ENCODE measurements at regions not wholly inside any gene's neighbourhood (a gene's known extent, or its start where the extent isn't known, plus 50 kb on each side); places are given as distances from the start of the nearest gene placed in this dataset.

DNA sequence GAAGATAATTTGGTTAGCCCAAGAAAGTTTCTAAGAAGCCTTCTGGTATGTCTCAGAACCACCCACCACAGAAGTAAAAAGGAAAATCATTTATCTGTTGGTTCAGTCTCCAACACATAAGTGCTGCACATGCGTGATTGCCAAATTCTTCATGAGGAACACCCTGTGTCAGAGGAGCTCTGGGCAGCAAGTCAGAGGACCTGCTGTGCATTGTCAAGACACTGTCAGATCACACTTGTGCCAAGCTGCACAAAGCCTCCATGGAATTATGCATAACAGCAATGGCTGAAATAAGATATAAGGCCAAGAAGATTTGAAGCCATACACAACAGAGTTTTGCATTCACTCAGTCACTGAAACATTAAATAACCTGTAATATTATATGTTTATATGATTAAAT is 1304.7 kb upstream of the FLRT2 start:
- Mint-ChIP-seq H3K36me3 (ENCODE audit: insufficient read depth in 2 of 2) (no peaks in the 10 kb centered on the region), H3K9me3 (peaks cover 2 to 4% of the 10 kb centered on the region in 2 donors), H3K4me3 (no peak overlapping the region), H3K4me1 (ENCODE audit: low read depth) (no peaks in the 10 kb centered on the region), H3K27me3 (ENCODE audit: low read depth) (no peaks in the 10 kb centered on the region), H3K27ac (no peak overlapping the region)
- ATAC-seq (replicated peaks in 1 of 2) (no peak), DNase-seq (no peak)

DNA sequence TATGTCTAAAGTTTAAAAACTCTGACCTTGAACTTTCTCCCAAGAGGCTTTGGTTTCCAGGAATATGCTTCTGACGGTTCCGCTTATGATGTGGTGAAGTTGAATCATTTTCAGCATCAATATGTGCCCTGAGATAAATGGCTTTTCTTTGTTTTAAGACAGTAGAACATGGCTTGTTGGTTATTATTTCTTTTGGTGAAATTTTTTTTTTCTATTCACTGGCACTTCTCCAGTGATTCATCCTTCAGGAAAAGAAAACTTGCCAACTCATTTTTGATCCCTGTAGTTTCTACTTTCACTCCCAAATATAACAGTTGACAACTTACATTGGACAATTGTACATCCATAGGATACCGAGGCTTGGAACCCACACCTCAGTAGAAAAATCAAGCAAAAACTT is 1301.2 kb upstream of the FLRT2 start:
- no peak overlapping the region for H3K27ac Mint-ChIP-seq
- H3K27me3 Mint-ChIP-seq (ENCODE audit: low read depth), result no peaks in the 10 kb centered on the region
- DNase-seq, result no peak
- no peak for ATAC-seq (replicated peaks in 1 of 2)
- peaks cover 0 to 7% of the 10 kb centered on the region in 2 donors for H3K9me3 Mint-ChIP-seq
- H3K4me3 Mint-ChIP-seq, result no peak overlapping the region
- peaks cover 0 to 3% of the 10 kb centered on the region in 2 donors for H3K36me3 Mint-ChIP-seq (ENCODE audit: insufficient read depth in 2 of 2)
- no peaks in the 10 kb centered on the region for H3K4me1 Mint-ChIP-seq (ENCODE audit: low read depth)

DNA sequence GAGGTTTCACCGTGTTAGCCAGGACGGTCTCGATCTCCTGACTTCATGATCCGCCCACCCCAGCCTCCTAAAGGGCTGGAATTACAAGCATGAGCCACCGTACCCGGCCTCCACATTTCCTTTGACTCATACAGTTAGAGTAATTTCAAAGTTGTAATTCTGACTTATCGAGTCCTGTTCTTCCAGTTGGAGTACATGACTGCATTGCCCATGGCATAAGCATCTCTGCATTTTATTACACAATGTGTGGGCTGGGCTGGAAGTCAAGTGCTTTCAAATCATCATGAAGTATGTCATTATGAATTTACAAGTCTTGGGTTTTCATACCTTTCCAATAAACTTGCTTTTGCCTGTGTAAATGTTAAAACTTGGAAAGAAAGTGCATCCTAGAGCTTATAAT is 1295.7 kb upstream of the FLRT2 start:
- DNase-seq (no peak), ATAC-seq (replicated peaks in 1 of 2) (no peak)
- Mint-ChIP-seq H3K36me3 (ENCODE audit: insufficient read depth in 2 of 2) (peaks cover 0 to 3% of the 10 kb centered on the region in 2 donors), H3K27me3 (ENCODE audit: low read depth) (no peaks in the 10 kb centered on the region), H3K27ac (no peak overlapping the region), H3K9me3 (peaks cover 0 to 13% of the 10 kb centered on the region in 2 donors), H3K4me1 (ENCODE audit: low read depth) (no peaks in the 10 kb centered on the region), H3K4me3 (no peak overlapping the region)

DNA sequence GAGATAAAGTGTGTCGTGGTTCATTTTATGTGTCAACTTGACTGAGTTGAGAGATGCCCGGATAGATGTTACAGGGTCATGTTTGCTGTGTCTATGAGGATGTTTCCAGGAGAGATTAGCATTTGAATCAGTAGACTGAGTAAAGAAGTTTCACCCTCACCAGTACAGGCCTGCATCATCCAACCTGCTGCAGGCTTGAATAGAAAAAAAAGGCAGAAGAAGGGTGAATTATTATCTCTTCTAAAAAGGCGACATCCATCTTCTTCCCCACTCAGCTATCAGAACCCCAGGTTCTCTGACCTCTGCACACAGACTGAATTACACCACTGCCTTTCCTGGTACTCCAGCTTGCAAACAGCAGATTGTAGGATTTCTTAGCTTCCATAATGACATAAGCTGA is 1293.7 kb upstream of the FLRT2 start:
- H3K36me3 Mint-ChIP-seq (ENCODE audit: insufficient read depth in 2 of 2), result peaks cover 0 to 3% of the 10 kb centered on the region in 2 donors

DNA sequence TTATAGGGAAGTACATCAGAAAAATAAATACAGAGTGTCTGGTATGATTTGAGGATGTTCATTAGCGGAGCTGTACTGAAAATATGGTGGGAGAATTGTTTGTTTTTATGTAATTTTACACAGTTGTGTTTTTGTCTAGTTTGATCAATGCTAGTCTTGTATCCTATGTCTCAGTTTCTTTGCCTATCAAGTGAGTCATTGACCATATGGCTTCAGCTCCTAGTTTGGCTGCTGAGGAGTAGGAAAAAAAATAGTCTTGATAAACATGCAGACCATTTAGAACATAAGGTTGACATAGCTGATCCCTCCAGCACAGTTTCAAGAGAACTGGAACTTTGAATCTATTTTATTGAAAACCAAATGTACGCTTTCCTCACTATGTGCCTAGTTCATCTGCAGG is 1292.1 kb upstream of the FLRT2 start:
- Mint-ChIP-seq H3K27me3 (ENCODE audit: low read depth) (no peaks in the 10 kb centered on the region), H3K4me3 (no peak overlapping the region), H3K4me1 (ENCODE audit: low read depth) (no peaks in the 10 kb centered on the region), H3K27ac (no peak overlapping the region), H3K36me3 (ENCODE audit: insufficient read depth in 2 of 2) (no peaks in the 10 kb centered on the region), H3K9me3 (peaks cover 6 to 10% of the 10 kb centered on the region in 2 donors)
- no peak for DNase-seq
- ATAC-seq (replicated peaks in 1 of 2), result no peak

More for the DNA sequence above, 1293.7 kb upstream of the FLRT2 start:
- Mint-ChIP-seq H3K27ac (no peak overlapping the region), H3K27me3 (ENCODE audit: low read depth) (no peaks in the 10 kb centered on the region), H3K4me3 (no peak overlapping the region), H3K4me1 (ENCODE audit: low read depth) (no peaks in the 10 kb centered on the region), H3K9me3 (peaks cover 0 to 12% of the 10 kb centered on the region in 2 donors)
- DNase-seq (no peak), ATAC-seq (replicated peaks in 1 of 2) (no peak)

DNA sequence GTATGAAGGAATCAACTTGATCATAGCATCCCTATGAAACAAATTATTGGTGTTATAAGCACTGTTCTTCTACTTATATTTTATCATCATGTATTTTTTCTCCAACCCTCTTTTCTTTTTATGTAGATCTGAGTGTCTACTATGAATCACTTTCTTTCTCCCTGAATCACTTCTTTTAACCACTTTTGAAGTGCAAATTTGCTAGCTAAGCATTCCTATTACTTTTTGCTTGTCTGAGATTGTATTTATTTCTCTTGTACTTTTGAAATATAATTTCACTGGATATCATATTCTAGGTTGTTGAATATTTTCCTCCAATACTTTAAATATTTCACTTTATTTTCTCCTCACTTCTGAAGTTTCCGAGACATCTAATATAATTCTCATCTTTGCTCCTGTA is 1282.3 kb upstream of the FLRT2 start:
- no peak for DNase-seq
- no peak for ATAC-seq (replicated peaks in 1 of 2)
- no peaks in the 10 kb centered on the region for H3K27me3 Mint-ChIP-seq (ENCODE audit: low read depth)
- H3K27ac Mint-ChIP-seq, result no peak overlapping the region
- H3K9me3 Mint-ChIP-seq, result peaks cover 6 to 10% of the 10 kb centered on the region in 2 donors
- H3K4me1 Mint-ChIP-seq (ENCODE audit: low read depth), result no peaks in the 10 kb centered on the region
- H3K36me3 Mint-ChIP-seq (ENCODE audit: insufficient read depth in 2 of 2), result peaks cover 0 to 2% of the 10 kb centered on the region in 2 donors
- H3K4me3 Mint-ChIP-seq, result no peak overlapping the region

DNA sequence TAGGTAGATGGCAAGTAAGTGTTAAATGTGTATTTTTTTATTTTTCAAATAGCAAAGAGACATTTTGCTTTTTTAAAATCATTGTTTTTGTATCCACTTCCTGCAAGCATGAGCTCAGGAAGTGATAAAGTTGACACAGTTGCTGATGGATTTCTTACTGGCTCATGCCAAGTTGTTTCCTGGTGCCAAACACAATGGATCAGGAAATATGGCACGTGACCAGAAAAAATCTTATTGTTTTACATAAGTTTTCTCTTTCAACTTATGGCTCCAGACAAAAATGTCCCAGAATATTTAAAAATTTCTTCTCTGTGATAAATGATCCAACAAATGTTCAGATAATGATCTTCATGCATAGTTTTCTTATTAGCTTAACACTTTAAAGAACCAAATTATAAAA is 1279.1 kb upstream of the FLRT2 start:
- Mint-ChIP-seq H3K27me3 (ENCODE audit: low read depth) (no peaks in the 10 kb centered on the region), H3K36me3 (ENCODE audit: insufficient read depth in 2 of 2) (no peaks in the 10 kb centered on the region), H3K4me1 (ENCODE audit: low read depth) (no peaks in the 10 kb centered on the region), H3K9me3 (peaks cover 2 to 3% of the 10 kb centered on the region in 2 donors), H3K27ac (no peak overlapping the region), H3K4me3 (no peak overlapping the region)
- DNase-seq, result no peak
- no peak for ATAC-seq (replicated peaks in 1 of 2)

DNA sequence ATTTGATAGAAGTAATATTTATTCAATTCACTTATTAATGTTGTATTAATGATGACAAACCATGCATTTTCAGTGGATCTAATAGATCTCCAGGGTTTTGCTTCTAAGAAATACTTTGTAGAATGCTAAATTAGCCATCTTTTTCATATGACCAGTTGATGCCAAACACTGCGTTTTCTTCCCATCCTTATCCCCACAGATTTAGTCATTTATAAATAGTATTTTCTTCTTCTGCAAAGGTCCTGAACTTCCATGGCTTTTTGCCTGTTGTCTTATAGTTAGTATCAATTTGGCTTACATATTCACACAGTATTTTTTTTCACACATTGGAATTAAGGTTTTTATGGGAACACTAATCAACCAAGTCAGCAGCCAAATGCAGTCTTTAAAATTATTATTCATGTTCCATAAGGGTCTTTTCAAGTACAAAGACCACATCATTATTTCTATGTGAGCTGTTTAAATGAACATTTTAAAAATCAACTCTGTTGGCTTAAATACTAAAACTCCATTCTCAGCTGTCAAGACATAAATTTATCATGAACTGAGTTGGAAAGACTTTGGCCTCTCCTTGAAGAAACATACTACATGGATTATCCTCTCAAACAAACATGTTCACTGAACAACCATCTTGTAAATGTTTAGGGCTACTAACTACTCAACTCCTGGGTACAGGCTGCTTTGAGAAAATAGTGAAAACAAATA is 1278.4 kb upstream of the FLRT2 start:
- Mint-ChIP-seq H3K4me1 (ENCODE audit: low read depth) (no peaks in the 10 kb centered on the region), H3K27ac (no peak overlapping the region), H3K4me3 (no peak overlapping the region), H3K27me3 (ENCODE audit: low read depth) (no peaks in the 10 kb centered on the region), H3K9me3 (peaks cover 2 to 3% of the 10 kb centered on the region in 2 donors), H3K36me3 (ENCODE audit: insufficient read depth in 2 of 2) (no peaks in the 10 kb centered on the region)
- ATAC-seq (replicated peaks in 1 of 2), result no peak
- no peak for DNase-seq

DNA sequence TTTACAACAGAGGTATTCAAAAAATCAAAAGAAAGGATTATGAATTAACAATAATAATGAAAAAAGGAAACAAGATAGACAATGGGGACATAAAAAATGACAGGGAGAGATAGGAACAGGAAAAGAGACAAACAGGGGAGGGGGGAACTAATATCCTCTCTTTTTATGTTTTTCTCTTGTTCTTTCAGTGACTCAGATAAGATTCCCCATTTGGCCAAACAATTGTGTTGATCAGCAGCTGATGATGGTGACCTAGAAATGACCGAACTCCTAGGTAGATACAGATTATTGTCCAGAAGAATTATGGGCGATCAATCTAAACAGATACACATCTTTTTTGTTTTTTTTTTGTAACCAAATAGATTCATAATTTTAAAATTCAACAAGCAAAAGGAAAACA is 1277.2 kb upstream of the FLRT2 start:
- Mint-ChIP-seq H3K27me3 (ENCODE audit: low read depth) (no peaks in the 10 kb centered on the region), H3K36me3 (ENCODE audit: insufficient read depth in 2 of 2) (no peaks in the 10 kb centered on the region), H3K9me3 (peaks cover 2 to 3% of the 10 kb centered on the region in 2 donors), H3K4me1 (ENCODE audit: low read depth) (no peaks in the 10 kb centered on the region), H3K4me3 (no peak overlapping the region), H3K27ac (no peak overlapping the region)
- DNase-seq (no peak), ATAC-seq (replicated peaks in 1 of 2) (no peak)

DNA sequence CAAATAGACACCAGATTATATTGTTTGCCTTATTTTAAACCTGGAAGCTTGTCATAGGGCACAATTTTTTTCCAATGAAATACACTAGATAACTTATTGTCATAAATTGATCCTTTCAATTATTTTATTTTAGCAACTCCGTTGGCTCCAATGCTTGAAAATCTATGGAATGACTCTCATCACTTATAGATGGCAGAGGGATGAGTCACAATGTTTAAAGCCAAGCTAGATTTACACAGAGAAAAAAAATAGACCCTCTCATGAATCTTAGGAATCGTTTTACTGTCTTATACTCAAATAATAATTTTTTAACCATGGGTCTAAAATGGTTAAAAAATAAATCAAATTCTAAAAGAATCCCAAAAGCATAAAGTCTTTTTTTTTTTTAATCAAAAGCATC is 1276.6 kb upstream of the FLRT2 start:
- Mint-ChIP-seq H3K4me3 (no peak overlapping the region), H3K27me3 (ENCODE audit: low read depth) (no peaks in the 10 kb centered on the region), H3K27ac (no peak overlapping the region), H3K9me3 (peaks cover 2 to 3% of the 10 kb centered on the region in 2 donors), H3K36me3 (ENCODE audit: insufficient read depth in 2 of 2) (no peaks in the 10 kb centered on the region), H3K4me1 (ENCODE audit: low read depth) (no peaks in the 10 kb centered on the region)
- DNase-seq, result no peak
- ATAC-seq (replicated peaks in 1 of 2), result no peak

DNA sequence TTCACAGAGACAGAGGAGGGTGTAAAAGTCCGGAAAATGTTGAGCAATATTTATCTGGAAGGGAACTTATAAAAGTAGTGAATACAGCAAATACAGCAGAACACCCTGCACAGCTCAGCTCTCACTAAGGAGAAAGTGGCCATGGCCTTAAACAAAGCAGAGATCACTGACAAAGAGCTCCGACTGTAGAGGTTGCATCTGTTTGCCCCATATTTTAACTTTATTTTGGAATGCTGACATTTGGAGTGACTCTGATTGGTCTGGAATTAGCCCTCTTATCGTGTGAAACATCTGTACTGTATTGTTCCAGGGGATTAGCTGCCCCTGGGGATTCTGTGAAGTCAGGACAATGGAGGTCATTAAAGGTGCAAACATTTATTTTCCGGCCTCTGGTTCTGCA is 1275.7 kb upstream of the FLRT2 start:
- DNase-seq, result no peak
- no peaks in the 10 kb centered on the region for H3K36me3 Mint-ChIP-seq (ENCODE audit: insufficient read depth in 2 of 2)
- no peak overlapping the region for H3K4me3 Mint-ChIP-seq
- ATAC-seq (replicated peaks in 1 of 2), result no peak
- peaks cover 3 to 4% of the 10 kb centered on the region in 2 donors for H3K9me3 Mint-ChIP-seq
- no peak overlapping the region for H3K27ac Mint-ChIP-seq
- no peaks in the 10 kb centered on the region for H3K27me3 Mint-ChIP-seq (ENCODE audit: low read depth)
- no peaks in the 10 kb centered on the region for H3K4me1 Mint-ChIP-seq (ENCODE audit: low read depth)

DNA sequence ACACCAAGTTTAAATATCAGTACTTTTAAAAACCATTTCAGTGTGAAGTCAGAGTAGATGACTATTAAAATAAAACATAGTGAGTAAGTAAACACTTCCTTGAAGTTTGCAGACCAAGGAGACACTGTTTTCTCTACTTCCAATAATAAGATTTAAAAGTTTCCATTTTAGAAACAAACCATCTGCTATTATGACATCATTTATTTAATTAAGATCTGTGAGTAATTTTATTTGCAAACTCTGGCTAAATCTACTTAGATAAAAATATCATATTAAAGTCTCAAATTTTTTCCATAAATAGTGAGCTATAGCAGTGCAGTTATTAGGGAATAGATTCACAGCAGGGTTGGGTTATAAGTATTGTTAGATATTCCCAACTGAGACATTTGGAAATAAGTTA is 1267.0 kb upstream of the FLRT2 start:
- H3K9me3 Mint-ChIP-seq, result peaks cover 2 to 5% of the 10 kb centered on the region in 2 donors
- H3K4me1 Mint-ChIP-seq (ENCODE audit: low read depth), result no peaks in the 10 kb centered on the region
- H3K4me3 Mint-ChIP-seq, result no peak overlapping the region
- no peak overlapping the region for H3K27ac Mint-ChIP-seq
- no peak for ATAC-seq (replicated peaks in 1 of 2)
- H3K27me3 Mint-ChIP-seq (ENCODE audit: low read depth), result no peaks in the 10 kb centered on the region
- no peak for DNase-seq
- no peaks in the 10 kb centered on the region for H3K36me3 Mint-ChIP-seq (ENCODE audit: insufficient read depth in 2 of 2)

DNA sequence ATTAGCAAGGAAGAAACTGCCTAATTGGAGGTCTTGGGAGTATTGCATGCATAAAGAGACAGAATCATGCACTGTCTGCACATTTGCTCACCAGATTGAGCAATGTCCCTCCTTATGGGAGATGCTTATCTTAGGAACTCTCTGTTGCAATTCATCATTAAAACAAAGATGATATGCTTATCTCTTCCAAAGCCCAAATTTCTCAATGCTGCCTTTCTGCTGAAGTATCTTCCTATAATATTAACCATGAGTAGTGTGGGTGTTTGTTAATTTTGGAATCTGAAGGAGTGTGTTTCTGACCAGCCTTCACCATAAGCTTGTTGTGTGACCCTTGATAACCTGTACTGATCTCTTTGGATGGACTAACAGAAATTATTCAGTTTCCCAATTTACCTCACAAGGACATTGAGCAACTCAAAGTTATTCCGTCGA is 1257.6 kb upstream of the FLRT2 start:
- Mint-ChIP-seq H3K4me1 (ENCODE audit: low read depth) (no peaks in the 10 kb centered on the region), H3K27me3 (ENCODE audit: low read depth) (no peaks in the 10 kb centered on the region), H3K4me3 (no peak overlapping the region), H3K27ac (no peak overlapping the region), H3K9me3 (peaks cover 5 to 8% of the 10 kb centered on the region in 2 donors), H3K36me3 (ENCODE audit: insufficient read depth in 2 of 2) (peaks cover 0 to 3% of the 10 kb centered on the region in 2 donors)
- DNase-seq, result no peak
- no peak for ATAC-seq (replicated peaks in 1 of 2)

DNA sequence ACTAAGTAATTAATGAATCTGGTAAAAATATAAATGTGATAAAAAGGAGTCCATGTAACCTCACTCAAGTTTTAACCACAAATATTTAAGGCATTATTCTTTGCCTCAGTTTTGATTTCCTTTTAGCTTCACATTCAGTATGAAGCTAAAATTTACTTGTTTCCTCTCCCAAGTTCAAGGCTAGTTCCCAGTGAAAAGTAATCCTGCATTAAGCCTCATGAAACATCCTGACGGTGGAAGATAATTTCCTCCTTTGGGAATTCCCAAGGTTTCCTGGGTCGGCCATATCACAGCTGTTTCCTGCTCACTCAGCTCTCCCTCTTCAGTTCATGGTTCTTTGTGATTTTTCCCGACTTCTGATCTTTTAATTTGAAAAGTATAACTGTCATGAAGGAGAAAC is 1256.8 kb upstream of the FLRT2 start:
- peaks cover 0 to 3% of the 10 kb centered on the region in 2 donors for H3K36me3 Mint-ChIP-seq (ENCODE audit: insufficient read depth in 2 of 2)
- H3K4me1 Mint-ChIP-seq (ENCODE audit: low read depth), result no peaks in the 10 kb centered on the region
- no peak overlapping the region for H3K4me3 Mint-ChIP-seq
- peaks cover 5 to 8% of the 10 kb centered on the region in 2 donors for H3K9me3 Mint-ChIP-seq
- H3K27ac Mint-ChIP-seq, result no peak overlapping the region
- H3K27me3 Mint-ChIP-seq (ENCODE audit: low read depth), result no peaks in the 10 kb centered on the region
- ATAC-seq (replicated peaks in 1 of 2), result no peak
- no peak for DNase-seq

All from activated T-cell treated with anti-CD3 and anti-CD28 coated beads, Interleukin-2, amount 50 U/mL, for 72 hours (primary cell).